ENCODE measurements at regions not wholly inside any gene's neighbourhood (a gene's known extent, or its start where the extent isn't known, plus 50 kb on each side); places are given as distances from the start of the nearest gene placed in this dataset.

DNA sequence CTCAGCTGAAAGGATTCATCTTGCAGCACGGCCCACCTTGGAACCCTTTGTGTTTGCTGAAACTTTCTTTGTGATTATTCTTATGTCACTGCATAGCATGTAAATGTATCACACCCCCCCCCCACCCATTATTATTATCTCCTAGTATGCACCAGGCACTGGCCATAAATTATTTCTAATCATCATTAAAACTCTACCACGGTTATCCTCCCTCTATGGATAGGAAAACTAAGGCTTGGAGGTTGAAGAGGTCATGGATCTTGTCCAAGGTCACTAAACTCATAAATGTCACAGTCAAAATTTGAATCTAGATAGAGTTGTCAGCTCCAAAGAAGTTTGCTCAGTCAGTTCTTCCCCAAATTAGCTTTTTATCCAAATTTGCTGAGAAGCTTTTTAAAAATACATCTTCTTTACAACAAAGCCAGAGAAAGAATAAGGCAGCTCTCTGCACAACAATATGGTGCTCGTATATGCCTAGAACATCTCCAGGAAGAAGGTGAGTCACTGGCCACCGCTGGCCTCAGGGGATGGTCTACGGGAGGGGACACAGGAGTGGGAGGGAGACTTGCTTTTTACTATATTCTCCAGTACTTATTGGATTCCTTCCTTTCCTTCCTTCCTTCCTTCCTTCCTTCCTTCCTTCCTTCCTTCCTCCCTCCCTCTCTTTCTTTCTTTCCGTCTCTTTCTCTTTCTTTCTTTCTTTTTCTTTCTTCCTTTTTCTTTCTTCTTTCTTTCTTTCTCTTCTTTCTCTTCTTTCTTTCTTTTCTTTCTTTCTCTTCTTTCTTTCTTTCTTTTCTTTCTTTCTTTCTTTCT, 134.5 kb downstream of the VEGFA start:
- no peak for DNase-seq (ENCODE audit: low read depth)

DNA sequence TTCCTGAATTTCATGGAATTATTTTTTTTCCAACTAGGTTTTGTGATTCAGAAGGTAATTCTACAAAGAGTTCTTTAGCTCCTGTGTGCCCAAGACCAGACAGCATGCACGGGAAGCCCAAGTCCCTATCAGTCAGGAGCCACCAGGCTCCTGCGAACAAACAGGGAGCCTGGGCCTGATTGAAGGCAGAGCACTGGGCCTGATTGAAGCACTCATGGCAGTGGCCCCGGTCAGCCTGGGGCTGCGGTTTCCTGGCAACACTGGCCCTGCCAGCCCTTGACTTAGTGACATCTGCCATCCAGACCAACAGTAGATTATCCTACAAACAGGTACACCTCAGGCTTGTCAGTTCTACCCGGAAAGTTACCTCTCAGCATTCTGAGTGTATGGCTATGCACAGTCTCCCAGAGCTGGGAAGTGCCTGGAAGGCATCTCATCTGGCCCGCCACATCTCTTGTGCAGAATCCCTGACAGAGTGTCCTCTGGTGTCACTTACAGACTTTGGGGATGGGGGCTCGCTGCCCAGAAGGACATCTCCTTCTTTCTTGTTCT, 133.8 kb downstream of the VEGFA start:
- DNase-seq (ENCODE audit: low read depth) = no peak

DNA sequence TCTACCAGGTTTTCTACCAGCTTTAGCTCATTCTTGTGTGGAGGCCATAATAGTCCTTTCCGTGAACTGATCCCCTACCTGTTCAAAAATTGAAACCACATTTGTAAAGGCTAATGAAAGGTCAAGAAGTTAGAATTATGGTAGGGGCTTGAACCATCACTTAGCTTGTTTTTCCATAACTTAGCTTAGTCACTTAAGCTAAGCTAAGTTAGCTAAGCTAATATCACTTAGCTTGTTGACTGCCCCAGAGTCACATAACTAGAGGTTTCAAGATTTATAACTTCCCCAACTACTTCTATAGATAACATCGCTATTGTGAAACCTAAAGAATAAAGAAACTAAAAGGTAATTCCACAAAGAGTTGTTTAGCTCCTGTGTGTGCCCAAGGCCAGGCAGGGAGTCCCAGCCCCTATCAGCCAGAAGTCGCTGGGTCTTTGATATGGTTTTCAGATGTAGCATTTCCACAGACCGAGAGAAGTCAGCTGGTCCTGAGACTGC, 131.8 kb downstream of the VEGFA start:
- no peak for DNase-seq (ENCODE audit: low read depth)

DNA sequence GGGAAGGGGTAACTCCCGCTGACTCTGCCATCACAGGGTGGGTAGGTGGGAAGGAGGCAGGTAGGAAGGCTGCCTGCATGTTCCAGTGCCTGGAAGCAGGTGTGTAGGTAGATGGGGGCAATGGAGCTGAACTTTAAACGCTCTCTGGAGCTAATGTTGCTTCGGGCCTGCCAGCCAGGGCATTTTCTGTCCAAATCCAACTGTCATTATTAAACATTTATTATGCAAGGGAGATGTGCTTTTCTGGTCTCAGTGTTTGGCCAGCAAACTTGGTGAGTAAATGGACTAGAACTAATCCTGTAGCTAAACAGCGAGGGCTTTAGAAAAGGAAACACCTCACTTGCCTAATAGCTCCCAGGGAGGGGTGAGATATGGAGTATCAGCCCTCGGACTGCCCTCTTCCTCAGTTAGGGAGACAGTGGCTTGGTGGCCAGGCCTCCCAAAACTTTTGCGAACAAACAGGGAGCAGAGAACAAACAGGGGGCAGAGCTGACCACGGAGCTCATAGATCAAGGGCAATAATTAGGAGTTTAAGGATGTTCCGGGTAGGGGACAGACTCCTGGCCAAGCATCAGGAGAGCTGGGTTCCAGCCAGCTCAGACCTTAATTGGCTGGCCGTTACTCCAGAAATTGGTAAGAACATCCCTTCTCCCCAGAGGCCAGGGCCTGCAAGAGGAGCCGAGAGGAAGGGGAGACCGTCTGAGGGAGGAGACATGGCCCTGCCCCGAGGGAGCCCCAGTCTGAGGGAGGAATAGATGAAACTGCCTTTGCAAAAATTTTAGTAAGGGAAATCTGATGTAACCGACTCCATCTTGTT, 131.1 kb downstream of the VEGFA start:
- no peak for DNase-seq (ENCODE audit: low read depth)

DNA sequence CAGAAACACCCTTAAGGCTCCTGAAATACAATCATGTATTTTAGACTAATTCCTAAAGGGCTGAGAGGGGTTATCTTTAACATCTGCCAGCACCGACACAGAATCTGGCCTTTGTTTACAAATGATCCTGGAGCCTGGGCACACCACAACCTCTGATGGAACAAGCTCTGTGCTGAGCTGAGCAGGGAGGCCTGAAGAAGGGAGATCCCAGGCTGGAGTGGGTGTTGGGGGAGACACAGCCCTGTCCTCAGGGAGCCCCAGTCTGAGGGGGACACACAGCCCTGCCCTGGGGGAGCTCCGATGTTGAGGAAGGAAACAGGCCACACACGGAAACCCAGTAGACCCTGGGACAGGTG, 130.5 kb downstream of the VEGFA start:
- DNase-seq (ENCODE audit: low read depth) = no peak

DNA sequence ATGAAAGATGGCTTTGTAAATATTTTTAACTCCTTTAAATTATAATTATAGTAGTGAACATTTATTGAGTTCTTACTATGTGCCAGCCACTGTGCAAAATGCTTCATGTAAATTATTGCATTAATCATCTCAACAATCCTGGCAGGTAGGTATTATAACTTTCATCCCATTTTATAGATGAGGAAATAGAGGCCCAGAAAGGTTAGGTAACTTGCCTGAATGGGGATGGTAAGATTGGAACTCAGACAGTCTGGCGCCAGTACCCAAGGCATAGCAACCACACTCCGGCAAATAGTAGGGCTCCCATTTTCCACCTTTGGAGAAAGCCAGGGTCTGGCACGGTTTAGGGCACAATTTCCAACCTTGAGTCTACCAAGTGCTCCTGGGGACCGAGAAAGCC, 129.8 kb downstream of the VEGFA start:
- DNase-seq (ENCODE audit: low read depth) = no peak

DNA sequence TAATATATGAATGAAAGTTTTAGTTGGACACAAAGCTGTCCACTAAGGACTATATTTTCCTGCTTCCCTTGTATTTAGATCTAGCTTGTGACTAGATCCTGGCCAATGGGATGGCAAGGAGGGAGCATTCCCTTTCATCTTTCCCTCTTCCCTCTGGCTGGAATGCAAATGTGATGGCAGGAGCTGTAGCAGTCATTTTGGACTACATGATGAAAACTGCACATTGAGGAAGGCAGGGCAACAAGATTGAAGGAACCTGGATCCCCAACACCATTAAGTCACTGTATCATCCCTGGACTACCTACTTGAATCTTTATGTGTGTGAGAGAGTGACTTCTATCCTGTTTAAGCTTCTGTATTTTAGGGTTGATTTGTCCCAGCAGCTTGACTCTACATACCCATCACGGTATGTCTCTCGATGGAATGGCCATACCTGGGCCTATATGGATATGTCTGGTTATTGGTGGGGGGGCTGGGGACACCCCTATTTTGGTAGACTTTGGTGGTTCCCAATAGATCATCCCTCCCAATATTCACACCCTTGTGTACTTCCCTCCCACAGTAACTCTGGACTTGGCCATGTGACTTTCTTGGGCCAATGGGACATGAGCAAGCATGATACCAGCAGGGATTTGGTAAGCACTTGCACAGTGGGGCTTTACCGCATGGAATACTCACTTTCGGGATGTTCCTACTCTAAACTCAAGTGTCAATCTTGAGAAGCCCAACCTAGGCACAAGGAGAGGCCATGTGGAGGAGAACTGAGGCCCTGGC, 128.5 kb downstream of the VEGFA start:
- DNase-seq (ENCODE audit: low read depth) = no peak

DNA sequence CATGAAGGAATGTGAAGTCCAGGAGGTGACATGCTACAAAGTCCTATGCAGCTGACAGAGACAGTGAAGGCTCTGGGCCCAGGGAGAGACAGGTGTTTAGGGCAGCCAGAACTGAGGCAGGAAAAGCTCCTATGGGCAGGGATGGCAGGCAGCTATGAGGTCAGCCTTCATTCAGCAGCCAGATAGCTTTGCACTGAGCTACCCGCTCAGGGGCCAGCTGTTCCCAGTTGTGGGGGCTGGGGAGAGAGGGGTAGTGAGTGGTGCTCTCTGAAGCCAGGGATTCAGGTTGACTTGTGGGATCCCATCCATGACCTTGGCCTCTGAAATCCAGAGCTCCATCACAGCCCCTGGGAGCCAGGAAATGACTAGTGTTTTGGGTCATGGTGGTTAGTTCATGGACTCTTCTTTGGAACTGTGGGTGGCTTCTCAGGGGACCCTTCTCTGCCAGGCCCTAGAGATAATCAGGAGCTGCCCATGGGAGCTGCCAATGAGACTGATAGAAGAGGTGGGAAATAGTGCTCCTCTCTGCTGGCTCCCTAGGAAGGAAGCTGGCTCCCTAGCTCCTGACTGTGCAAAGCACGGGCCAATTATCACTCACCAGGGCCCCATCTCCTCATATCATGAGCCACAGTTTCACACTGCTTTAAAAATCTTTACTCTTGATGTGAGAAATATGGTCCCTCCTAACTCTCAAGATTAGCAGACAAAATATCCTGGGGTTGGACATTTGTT, 127.7 kb downstream of the VEGFA start:
- no peak for DNase-seq (ENCODE audit: low read depth)

DNA sequence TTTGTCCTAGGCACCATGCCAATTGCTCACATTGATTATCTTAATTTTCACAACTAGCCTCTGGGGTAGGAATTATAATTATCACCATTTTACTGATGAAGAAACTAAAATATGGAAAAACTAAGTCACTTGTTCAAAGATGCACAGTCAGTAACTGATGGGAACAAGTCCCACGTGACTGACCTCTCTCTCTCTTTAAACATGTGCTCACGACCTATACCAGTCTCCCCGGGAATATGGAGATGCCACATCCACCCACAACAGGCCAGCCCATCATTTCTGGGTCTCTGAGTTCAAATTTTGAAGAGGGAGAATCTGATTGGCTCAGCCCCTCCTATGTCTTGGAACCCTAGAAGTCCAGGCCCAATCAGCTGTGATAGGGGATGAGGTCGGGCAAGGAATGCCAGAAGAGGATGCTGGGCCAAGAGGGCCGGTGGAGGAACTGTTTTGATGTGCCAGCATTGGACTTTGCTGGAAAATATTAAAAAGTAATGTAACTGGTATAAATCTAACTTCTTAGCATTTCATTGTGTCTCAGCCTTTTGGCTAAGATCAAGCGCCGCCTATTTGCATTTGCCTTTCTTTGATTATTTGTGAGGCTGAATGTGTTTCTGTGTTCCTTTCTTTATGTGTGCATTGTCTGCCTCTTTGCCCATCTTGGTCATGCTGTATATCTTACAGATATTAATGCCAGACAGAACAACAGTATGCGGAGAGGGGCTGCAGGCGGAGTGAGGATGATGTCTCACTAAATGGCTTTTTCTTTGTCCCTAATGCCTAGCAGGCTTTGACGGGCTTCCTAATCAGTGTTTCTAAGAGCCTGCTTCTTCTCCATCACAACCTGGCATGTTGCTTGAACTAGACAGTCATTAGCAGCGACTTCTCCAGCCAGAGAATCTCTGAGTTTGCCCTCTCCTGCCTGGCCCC, 126.6 kb downstream of the VEGFA start:
- no peak for DNase-seq (ENCODE audit: low read depth)

DNA sequence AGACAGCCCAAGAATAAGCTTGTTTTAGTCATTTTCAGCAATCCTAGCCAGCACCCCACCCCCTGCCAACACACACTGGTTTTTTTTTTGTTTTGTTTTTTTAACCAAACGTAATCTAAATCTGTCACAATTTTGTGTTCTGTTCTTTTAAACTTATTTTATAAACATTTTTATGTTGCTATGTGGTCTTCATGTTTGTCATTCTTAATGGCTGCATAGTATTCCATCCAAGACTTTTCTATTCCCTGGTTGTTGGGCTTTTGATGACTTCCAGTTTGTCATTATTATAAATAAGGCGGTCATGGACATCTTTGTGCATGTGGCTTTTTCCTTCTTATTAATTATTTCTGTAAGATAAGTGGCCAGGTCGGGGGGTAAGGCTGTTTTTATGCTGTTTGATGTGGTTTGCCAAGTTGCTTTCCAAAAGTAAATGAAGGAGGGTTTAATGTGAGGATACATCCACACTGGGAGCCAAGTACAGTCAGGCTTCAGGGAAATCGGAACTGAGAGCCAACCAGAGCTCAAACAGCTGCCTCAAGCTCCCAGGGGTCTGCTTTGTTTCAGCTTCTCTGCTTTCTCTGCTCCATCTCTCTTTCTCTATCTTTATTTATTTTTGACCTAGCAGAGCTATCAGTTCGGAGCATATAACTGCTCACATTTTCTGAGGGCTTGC, 125.8 kb downstream of the VEGFA start:
- no peak for DNase-seq (ENCODE audit: low read depth)

DNA sequence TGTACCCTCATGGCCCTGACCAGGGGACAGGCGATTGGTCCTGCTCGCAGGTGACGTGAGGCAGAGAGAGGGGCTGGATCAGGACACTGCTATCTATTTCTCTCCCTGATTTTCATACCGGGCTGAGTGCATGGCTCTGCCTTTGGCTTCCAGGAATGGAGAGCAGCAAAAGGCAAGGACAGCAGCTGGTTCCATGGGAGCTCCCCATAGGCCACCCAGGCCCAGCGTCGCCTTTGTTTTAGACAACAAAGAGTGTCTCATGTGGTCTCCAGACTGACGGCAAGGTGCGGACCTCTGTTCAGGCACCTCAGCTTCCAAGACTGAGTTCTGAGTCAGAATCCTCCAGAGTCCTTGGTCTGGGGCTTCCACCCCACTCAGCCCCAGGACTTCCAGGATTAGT, 123.1 kb downstream of the VEGFA start:
- DNase-seq (ENCODE audit: low read depth) = no peak

DNA sequence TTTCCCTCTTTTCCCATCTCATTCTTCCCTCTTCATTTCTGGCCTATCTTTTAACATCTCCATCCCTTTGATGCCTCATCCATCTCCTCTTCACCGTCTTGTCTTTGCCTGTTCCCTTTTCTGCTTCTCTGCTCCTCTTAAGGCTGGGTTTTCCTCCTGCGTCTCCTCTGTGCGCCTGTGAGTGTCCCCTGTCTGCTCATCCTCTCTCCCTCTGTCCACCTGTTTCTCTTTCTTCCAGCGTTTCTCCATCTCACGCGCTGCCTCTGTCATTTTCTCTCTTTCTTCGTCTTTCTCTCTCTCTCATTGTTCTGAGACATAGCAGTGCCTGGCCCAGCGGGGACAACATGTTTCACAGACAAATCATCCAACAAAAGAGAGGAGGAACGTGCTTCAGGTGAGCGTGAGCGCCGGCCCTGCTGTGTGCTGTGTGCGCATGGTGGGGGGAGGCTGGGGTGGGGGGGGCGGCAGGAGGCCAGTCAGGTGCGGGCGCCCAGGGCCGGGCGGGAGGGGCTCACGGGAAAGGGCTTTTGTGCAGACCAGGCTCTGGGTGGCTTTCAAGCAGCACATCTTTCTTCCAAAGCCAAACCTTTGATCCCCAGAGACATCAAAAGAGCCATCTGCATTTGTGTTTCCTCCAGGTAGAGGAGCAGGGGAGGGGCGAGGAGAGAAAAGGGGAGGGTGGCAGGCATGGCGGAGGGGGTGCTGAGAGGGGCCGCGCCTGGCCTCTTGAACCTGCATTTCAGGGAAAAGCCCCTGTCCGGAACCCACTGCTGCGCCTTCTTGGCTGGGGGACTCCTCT, 121.3 kb downstream of the VEGFA start:
- DNase-seq (ENCODE audit: low read depth) = no peak

DNA sequence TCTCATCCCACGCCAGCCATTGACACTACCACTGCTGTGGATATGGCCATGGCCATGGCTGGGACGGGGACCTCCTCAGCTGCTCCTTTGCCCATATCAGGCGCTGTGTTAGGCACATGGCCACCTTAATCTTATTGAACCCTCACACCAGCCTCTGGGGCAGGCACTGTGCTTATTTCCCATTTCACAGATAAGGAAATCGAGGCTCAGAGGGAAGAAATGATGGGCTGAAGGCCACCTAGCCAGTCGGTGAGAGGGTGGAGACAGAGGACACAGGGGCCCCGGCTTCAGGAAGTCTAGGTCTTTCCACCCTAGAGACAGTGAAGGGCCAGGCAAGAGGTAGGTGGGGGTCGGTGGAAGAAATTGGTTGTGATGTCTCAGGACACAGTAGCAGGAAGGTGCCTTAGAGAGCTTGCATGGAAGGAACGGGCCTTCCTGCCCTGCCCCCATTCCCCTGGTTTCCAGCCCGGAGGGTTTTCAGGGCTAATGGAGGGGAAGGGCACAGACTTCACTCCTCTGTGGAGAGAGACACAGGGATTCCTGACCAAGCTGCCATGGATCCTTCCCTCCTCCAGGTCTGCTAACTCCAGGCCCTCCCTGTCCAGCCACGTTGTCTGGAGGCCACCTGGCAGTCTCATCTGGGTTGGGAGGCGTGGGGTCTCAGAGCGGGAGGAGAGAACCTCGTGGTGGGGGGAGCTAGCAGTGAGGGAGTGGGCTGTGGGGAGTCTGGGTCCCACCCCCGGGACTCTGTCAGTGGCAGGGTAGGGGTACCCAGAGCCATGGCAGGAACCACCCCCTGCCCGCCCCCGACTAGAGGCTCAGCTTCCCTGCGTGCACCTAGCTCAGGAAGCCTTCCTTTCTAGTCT, 120.4 kb downstream of the VEGFA start:
- DNase-seq (ENCODE audit: low read depth) = no peak

DNA sequence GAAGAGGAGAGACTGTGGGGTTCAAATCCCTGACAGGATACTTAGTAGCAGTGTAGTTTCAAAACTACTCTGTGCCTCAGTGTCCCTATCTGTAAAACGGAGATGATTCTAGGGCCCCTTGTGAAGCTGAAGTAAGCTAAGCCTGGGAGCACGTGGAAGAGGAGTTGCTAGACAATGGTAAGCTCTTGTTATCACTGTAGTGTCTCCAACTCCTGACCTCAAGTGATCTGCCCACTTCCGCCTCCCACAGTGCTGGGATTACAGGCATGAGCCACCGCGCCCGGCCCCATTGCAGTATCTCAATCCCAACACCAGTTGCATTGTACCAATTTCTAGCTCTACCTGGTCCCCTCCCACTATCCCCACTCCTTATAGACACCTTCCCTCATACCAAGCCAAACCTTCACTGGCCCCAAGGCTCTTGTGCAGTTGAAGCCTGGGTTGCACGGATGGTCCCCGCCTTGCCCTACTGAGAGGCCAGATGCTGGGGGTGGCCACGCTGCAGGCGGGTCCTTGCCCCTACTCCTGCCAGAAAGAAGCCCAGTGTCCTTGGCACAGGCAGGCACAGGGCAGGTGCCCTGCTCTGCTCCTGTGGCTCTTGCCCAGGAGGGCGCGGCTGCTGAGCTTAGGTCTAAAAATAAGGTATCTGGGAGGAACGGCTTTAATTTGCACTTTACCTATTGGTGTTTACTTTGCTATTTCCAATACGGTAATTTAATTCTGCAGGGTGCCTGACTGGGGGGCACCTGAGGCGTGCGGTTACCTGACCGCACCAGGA, 118.1 kb downstream of the VEGFA start:
- no peak for DNase-seq (ENCODE audit: low read depth)

DNA sequence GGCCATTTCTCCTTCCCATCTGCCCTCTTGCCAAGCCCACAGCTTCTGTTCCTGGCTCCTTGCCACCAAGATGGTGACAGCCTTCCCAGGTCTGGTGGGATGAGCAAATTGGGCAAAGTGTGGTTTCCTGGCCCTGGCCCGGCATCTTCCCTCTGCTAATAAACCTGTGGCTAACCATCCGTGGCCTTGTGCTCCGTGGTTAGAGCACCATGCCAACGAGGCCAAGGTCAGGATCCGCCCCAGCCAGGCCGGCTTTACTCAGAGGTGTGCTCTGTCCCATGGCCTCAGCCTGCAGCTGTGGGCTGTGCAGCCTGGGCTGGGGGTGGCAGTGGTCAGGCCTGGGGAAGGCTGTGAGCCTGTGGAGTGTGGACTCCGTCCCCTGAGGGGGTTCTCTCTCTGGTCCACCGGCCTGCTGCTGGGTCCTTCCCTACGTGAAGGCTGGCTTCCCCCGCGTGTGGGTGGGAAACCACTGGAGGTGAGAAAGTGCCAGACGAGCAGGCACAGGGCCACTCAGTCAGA, 117.4 kb downstream of the VEGFA start:
- peak; percentile 70 for DNase-seq (ENCODE audit: low read depth)

DNA sequence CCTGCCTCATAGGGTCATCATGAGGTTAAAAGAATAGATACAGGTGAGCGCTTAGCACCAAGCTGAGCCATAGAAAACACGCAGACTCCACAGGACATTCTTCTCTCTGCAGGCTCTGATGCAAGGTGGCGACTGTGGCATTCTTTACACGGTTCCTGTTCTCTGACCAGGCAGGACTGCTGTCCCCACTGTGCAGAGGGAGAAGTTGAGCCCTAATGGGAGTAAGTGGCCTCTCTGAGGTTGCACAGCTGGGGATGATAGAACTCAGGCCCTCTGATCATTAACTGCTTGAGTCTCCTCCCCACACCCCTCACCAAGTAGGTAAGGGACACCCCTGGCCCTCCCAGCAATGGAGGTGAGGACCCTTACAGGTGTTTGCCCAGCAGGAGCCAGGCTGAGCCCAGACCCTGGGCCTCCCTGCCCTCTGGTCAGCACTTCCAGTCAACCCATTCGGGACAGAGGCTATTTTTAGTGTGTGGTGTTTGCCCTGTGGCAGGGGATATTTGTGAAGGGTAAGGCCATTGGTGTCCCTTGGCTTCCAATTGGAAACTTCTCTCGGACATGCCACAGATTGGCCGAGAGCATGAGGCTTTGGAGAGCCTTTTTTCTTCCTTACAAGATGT, 116.8 kb downstream of the VEGFA start:
- DNase-seq (ENCODE audit: low read depth) = no peak
